NCI-H510A treated with DMSO at 0.1 percent for 48 hours (cell line): ENCODE measurements at regions not wholly inside any gene's neighbourhood (a gene's known extent, or its start where the extent isn't known, plus 50 kb on each side); places are given as distances from the start of the nearest gene placed in this dataset.

Source experiments
- DNase-seq: peaks from one replicate; lab custom pipeline; 2025; lab: John Stamatoyannopoulos, UW

GRCh38 chr20:60321601-60322000, 363.4 kb downstream of the CDH26 start:
- DNase-seq, result no peak

GRCh38 chr20:60326821-60327220, 368.6 kb downstream of the CDH26 start:
- DNase-seq, result no peak

DNA sequence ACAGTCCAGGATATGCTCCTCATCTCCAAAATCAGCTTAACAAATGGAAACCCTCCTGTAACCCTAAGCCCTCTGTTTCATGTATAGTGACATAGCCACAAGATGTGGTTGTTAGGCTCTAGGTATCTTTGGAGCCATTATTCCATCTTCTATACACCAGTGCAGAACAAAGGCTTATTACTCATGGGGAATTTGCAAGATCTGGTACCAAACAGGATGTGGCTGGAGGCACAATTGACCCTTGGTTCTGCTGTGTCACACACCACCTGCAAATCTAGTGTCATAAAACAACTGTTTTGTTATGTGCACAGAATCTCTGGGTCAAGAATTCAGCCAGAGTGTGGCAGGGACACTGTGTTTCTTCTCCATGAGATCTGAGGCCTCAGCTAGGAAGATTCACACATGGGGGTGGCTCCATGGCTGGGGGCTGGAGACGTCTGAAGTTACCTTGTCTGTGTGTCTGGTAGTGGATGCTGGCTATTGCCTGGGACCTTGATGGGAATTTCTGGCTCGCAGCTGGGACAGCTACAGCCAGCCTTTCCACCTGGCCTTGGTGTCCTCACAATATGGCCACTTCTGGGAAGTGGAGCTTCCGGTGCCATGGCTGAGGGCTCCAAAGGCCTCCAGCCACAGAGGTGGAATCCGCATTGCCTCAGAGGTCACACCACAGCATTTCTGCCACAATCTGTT, 369.9 kb downstream of the CDH26 start:
- no peak for DNase-seq

DNA sequence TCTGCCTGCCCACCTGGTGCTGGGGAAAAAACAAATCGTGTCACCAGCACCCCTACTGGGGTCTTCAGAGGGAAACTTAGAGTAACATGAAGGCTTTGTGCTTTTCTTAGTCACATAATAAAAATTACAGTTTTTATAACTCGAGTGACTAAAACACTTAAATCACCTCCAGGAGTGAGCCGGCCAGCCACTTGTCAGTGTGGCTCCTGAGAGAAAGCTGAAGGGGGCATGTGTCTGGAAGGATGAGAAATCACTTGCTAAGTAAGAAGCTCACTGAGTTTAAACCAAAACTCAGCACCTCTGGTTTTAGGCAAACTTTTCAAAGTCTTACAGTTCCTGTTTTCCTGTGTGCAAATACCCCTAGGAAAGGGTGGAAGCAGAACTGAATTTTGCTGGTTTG, 372.2 kb downstream of the CDH26 start:
- no peak for DNase-seq

- no peak for DNase-seq
Measured at GRCh38 chr20:60331688-60332300, 373.6 kb downstream of the CDH26 start.

- DNase-seq, result no peak
Measured at GRCh38 chr20:60332523-60332922, 374.3 kb downstream of the CDH26 start.

- DNase-seq, result no peak
Measured at GRCh38 chr20:60334911-60335310, 376.7 kb downstream of the CDH26 start.

- DNase-seq, result no peak
Measured at GRCh38 chr20:60338556-60338955, 380.3 kb downstream of the CDH26 start.

GRCh38 chr20:60339738-60340137, 381.5 kb downstream of the CDH26 start:
- DNase-seq, result no peak

DNA sequence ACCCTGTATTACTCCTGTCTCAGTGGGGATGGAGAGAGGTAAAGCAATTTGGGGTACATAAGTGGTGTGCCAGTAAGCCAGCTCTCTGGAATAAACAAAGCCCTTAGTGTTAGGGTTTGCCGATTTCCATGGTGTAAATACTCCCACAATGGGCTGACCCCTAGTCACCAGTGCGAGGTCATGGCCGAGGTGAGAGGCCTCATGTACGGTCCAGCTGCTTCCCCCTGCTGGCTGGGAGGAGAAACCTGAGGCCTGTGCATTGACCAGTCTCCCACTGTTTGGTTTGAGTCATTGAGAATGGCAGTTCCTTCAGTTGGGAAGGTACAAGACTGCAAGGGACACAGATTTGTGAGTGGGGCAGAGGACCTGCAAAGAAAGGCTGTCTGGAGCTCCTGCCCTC, 382.0 kb downstream of the CDH26 start:
- DNase-seq, result no peak

GRCh38 chr20:60341062-60341461, 382.8 kb downstream of the CDH26 start:
- no peak for DNase-seq

- no peak for DNase-seq
Measured at GRCh38 chr20:60345106-60345505, 386.9 kb downstream of the CDH26 start.

DNA sequence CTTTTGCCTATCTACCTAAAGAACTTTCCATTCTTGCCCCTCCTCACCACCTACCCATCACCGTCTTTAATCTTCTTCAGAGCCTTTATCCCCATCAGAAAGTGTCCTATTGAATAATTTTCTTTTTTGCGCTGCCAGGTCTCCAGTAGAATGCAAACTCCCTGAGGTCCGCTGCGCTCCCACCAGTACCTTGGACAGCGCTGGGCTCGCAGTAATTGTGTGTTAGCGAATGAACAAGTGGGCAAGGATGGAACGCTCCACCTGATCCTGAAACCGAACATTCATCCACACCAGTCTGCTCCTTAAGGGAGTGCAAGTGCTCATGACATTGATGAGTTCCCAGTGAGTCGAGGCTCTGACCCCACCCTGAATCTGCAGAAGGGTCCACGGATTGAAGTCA, 391.2 kb downstream of the CDH26 start:
- no peak for DNase-seq

GRCh38 chr20:60352017-60352416, 393.8 kb downstream of the CDH26 start:
- no peak for DNase-seq

DNA sequence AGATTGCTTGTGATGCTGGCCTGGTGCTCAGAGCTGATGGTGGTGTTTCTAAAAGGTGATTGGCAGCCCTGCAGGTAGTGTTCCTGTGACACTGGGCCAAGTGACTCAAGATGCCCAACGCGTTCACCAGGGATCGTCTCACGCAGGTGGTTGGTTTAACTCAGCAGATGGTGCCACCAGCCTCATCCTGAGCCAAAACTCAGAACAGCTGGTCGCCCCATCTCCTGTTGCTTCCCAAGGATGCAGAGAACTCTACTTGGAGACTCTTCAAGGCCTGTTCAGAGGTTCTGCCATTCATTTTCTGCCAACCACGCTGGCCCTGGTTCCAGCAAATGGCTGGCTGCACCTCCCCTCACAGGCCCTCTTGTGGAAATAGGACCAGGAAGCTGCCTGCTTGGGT, 394.4 kb downstream of the CDH26 start:
- DNase-seq, result no peak

GRCh38 chr20:60354024-60354580, 395.9 kb downstream of the CDH26 start:
- DNase-seq, result no peak

DNA sequence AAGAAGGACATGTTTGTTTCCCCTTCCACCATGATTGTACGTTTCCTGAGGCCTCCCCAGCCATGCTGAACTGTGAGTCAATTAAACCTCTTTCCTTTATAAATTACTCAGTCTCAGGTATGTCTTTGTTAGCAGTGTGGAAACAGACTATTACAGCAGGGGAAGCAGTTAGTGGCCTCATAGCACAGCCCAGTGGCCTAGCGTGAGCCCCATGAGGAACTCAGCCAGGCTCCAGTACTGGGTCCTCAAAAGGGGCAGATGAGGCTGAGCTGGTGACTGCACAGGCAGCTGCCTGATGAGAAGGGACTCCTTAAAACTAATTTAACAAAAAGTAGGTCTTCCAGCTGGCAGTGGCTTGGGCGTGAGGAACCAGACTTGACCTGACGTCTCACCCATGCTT, 399.9 kb downstream of the CDH26 start:
- no peak for DNase-seq

DNA sequence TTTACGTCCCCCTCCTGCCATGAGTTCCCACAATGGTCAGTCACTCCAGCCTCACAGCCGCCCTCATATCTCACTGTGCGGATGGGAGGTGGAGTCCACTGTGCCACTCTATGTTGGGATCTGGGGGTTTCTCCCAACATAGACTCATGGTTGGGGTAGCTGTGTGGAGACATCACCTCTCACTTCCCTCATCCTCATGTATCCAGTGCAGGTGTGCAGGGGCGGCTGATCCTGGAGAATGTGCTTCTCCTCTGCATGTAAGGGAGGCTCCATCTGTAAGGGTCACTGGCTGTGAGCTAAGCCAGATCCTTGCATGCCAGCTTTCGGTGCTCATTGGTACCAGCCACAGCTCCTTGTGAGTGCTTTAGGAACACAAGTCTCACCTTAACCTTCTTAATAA, 400.8 kb downstream of the CDH26 start:
- DNase-seq, result no peak

GRCh38 chr20:60361761-60362395, 403.7 kb downstream of the CDH26 start:
- DNase-seq, result no peak

- DNase-seq, result no peak
Measured at GRCh38 chr20:60362531-60362930, 404.3 kb downstream of the CDH26 start.

GRCh38 chr20:60363698-60364097, 405.5 kb downstream of the CDH26 start:
- DNase-seq, result no peak

GRCh38 chr20:60365064-60365666, 406.9 kb downstream of the CDH26 start:
- DNase-seq, result no peak

GRCh38 chr20:60365882-60366281, 407.7 kb downstream of the CDH26 start:
- no peak for DNase-seq
